GM23338 (cell line): ENCODE measurements at regions not wholly inside any gene's neighbourhood (a gene's known extent, or its start where the extent isn't known, plus 50 kb on each side); places are given as distances from the start of the nearest gene placed in this dataset.

ENCODE experiments used
- ATAC-seq: fragments of 200-7000 bp; cut with Tn5 transposase; 3 replicates; pipeline ENCODE4 v1.9.1; 2020
- DNase-seq: peaks from one replicate; pipeline ENCODE4 v3.0.0-alpha.2; 2015; ENCODE audit warnings: low spot score
- H2AFZ ChIP-seq: fragments of 200-600 bp; sonication (generic); 2 replicates; pipeline ENCODE4 v1.8.0; 2016; ENCODE audit warnings: antibody characterized with exemption, mild to moderate bottlenecking, moderate library complexity
- H3F3A ChIP-seq: fragments of 200-600 bp; sonication (generic); replicated peaks from 2 replicates; pipeline ENCODE4 v1.8.0; 2017; ENCODE audit warnings: antibody characterized with exemption, mixed run types, low read depth
- H3K27ac ChIP-seq: fragments of 200-600 bp; sonication (generic); 2 replicates; pipeline ENCODE4 v1.6.1; 2016; ENCODE audit warnings: low read depth
- H3K27me3 ChIP-seq: fragments of 200-600 bp; sonication (generic); 2 replicates; pipeline ENCODE4 v1.8.0; 2016; ENCODE audit warnings: mild to moderate bottlenecking, mixed run types, moderate library complexity; ENCODE audit not compliant: insufficient read depth
- H3K36me3 ChIP-seq: fragments of 200-600 bp; sonication (generic); 2 replicates; pipeline ENCODE4 v1.8.0; 2016; ENCODE audit warnings: mild to moderate bottlenecking; ENCODE audit not compliant: insufficient read depth
- H3K4me1 ChIP-seq: fragments of 200-600 bp; sonication (generic); 2 replicates; pipeline ENCODE4 v1.8.0; 2016; ENCODE audit warnings: mild to moderate bottlenecking, moderate library complexity; ENCODE audit not compliant: insufficient read depth
- H3K4me2 ChIP-seq: fragments of 200-600 bp; sonication (generic); 2 replicates; pipeline ENCODE4 v1.7.1; 2017; ENCODE audit warnings: mixed run types
- H3K4me3 ChIP-seq: fragments of 200-600 bp; sonication (generic); 2 replicates; pipeline ENCODE4 v1.6.1; 2016; ENCODE audit warnings: mixed run types
- H3K79me2 ChIP-seq: fragments of 200-600 bp; sonication (generic); replicated peaks from 2 replicates; pipeline ENCODE4 v1.8.0; 2017; ENCODE audit warnings: mild to moderate bottlenecking; ENCODE audit not compliant: insufficient read depth
- H3K9me2 ChIP-seq: fragments of 200-600 bp; sonication (generic); 2 replicates; pipeline ENCODE4 v1.8.0; 2017; ENCODE audit not compliant: insufficient read depth
- H4K20me1 ChIP-seq: fragments of 200-600 bp; sonication (generic); replicated peaks from 2 replicates; pipeline ENCODE4 v1.8.0; 2017; ENCODE audit warnings: mild to moderate bottlenecking; ENCODE audit not compliant: insufficient read depth
- H3K27ac Mint-ChIP-seq: 2 replicates; pipeline ENCODE4 v1.8.0; 2020; ENCODE audit warnings: inconsistent platforms, mild to moderate bottlenecking, moderate library complexity, mixed read lengths
- H3K27me3 Mint-ChIP-seq: 3 replicates; pipeline ENCODE4 v1.8.0; 2022; ENCODE audit warnings: low read depth, mild to moderate bottlenecking, moderate library complexity, mixed read lengths, inconsistent platforms; ENCODE audit not compliant: insufficient read depth, poor library complexity
- H3K36me3 Mint-ChIP-seq: 3 replicates; pipeline ENCODE4 v1.8.0; 2021; ENCODE audit warnings: low read depth, mild to moderate bottlenecking, inconsistent platforms, moderate library complexity, mixed read lengths
- H3K4me1 Mint-ChIP-seq: 3 replicates; pipeline ENCODE4 v1.8.0; 2020; ENCODE audit warnings: mild to moderate bottlenecking, inconsistent platforms, mixed read lengths
- H3K4me3 Mint-ChIP-seq: 3 replicates; pipeline ENCODE4 v1.8.0; 2021; ENCODE audit warnings: moderate library complexity, mild to moderate bottlenecking, inconsistent platforms, mixed read lengths
- H3K9me3 Mint-ChIP-seq: 3 replicates; pipeline ENCODE4 v1.8.0; 2020; ENCODE audit warnings: moderate library complexity, mild to moderate bottlenecking, inconsistent platforms, mixed read lengths
- CREB1 ChIP-seq: fragments of 250-450 bp; sonication (Bioruptor Pico); IDR thresholded peaks from 2 replicates; pipeline ENCODE4 v1.5.0; 2020; ENCODE audit warnings: low read depth, mild to moderate bottlenecking, moderate library complexity
- CTCF ChIP-seq, 2 experiments: fragments of 200-600 bp in 1 of 2; sonication (generic) in 1 of 2; conservative IDR thresholded peaks; 2 replicates each; pipeline versions ENCODE4 v1.5.1 to v1.6.1; 2016 to 2017; ENCODE audit warnings: antibody characterized with exemption in 2 of 2, low read depth in 2 of 2, mild to moderate bottlenecking in 2 of 2, moderate library complexity in 1 of 2
- ETS1 ChIP-seq: IDR thresholded peaks from 2 replicates; pipeline ENCODE4 v1.6.1; 2016; ENCODE audit warnings: antibody characterized with exemption
- EZH2 ChIP-seq: fragments of 200-600 bp; sonication (generic); IDR thresholded peaks from one replicate; pipeline ENCODE4 v1.8.0; 2017; ENCODE audit warnings: antibody characterized with exemption, mild to moderate bottlenecking, low read depth; ENCODE audit not compliant: unreplicated experiment
- EZH2phosphoT487 ChIP-seq: fragments of 200-600 bp; sonication (generic); IDR thresholded peaks from one replicate; pipeline ENCODE4 v1.8.1; 2018; ENCODE audit warnings: antibody characterized with exemption; ENCODE audit not compliant: unreplicated experiment
- JUNB ChIP-seq: IDR thresholded peaks from one replicate; pipeline ENCODE4 v1.6.1; 2016; ENCODE audit warnings: antibody characterized with exemption; ENCODE audit not compliant: unreplicated experiment
- NANOG ChIP-seq: IDR thresholded peaks from 2 replicates; pipeline ENCODE4 v1.6.1; 2016; ENCODE audit warnings: antibody characterized with exemption, borderline replicate concordance
- POLR2AphosphoS5 ChIP-seq: IDR thresholded peaks from 2 replicates; pipeline ENCODE4 v1.6.1; 2016; ENCODE audit warnings: antibody characterized with exemption, low read depth
- REST ChIP-seq: IDR thresholded peaks from one replicate; pipeline ENCODE4 v1.6.1; 2018; ENCODE audit warnings: antibody characterized with exemption; ENCODE audit not compliant: unreplicated experiment
- STAT1 ChIP-seq: IDR thresholded peaks from one replicate; pipeline ENCODE4 v1.6.1; 2016; ENCODE audit warnings: antibody characterized with exemption; ENCODE audit not compliant: unreplicated experiment
- ZNF114 ChIP-seq: fragments of 250-450 bp; sonication (Bioruptor Pico); IDR thresholded peaks from 2 replicates; pipeline ENCODE4 v1.5.0; 2020; ENCODE audit warnings: mild to moderate bottlenecking, moderate library complexity
- ZNF331 ChIP-seq: fragments of 250-450 bp; sonication (Bioruptor Pico); IDR thresholded peaks from 2 replicates; pipeline ENCODE4 v1.5.0; 2020; ENCODE audit warnings: low read depth, mild to moderate bottlenecking, moderate library complexity

- Histone ChIP-seq H3K27me3 (no peaks in the 10 kb centered on the region), H3K27ac (no peak overlapping the region), H3K36me3 (no peaks in the 10 kb centered on the region), H3K4me2 (no peak overlapping the region), H3K4me3 (no peak overlapping the region), H3F3A (no peaks in the 10 kb centered on the region), H4K20me1 (no peaks in the 10 kb centered on the region), H2AFZ (no peak overlapping the region), H3K79me2 (no peaks in the 10 kb centered on the region), H3K4me1 (no peaks in the 10 kb centered on the region), H3K9me2 (no peaks in the 10 kb centered on the region)
- H3K27ac Mint-ChIP-seq, result no peak overlapping the region
- H3K27me3 Mint-ChIP-seq, result peaks cover 6% of the 10 kb centered on the region
- TF ChIP-seq NANOG (no peak), REST (no peak), EZH2 (no peak), CREB1 (CRISPR knock-in tag) (no peak), CTCF (conservative IDR thresholded peaks at IDR 0.05; ENCODE audit: low read depth in 2 of 2) (no peak), ZNF331 (CRISPR knock-in tag) (no peak), EZH2phosphoT487 (no peak), POLR2AphosphoS5 (no peak), ETS1 (no peak), STAT1 (no peak), JUNB (no peak)
- DNase-seq (no peak), ATAC-seq (no peak)
- no peaks in the 10 kb centered on the region for H3K9me3 Mint-ChIP-seq
- H3K4me3 Mint-ChIP-seq, result no peak overlapping the region
- H3K4me1 Mint-ChIP-seq, result no peaks in the 10 kb centered on the region; the same call in 2 of the 3 replicates
- H3K36me3 Mint-ChIP-seq, result no peaks in the 10 kb centered on the region
Measured at GRCh38 chr1:30164693-30165092, 558.7 kb downstream of the MATN1 start.

- H3K27me3 Mint-ChIP-seq, result peaks cover 6% of the 10 kb centered on the region
- no peaks in the 10 kb centered on the region for H3F3A ChIP-seq
- H3K36me3 Mint-ChIP-seq, result no peaks in the 10 kb centered on the region
- H3K9me3 Mint-ChIP-seq, result no peaks in the 10 kb centered on the region
- DNase-seq (no peak), ATAC-seq (no peak)
- no peak overlapping the region for H3K27ac ChIP-seq
- no peaks in the 10 kb centered on the region for H4K20me1 ChIP-seq
- H3K9me2 ChIP-seq, result no peaks in the 10 kb centered on the region
- no peak overlapping the region for H3K4me3 ChIP-seq
- no peaks in the 10 kb centered on the region for H3K79me2 ChIP-seq
- no peak overlapping the region for H3K4me2 ChIP-seq
- peaks cover 10% of the 10 kb centered on the region; the same call in 2 of the 3 replicates for H3K4me1 Mint-ChIP-seq
- H3K27ac Mint-ChIP-seq, result no peak overlapping the region
- H3K36me3 ChIP-seq, result no peaks in the 10 kb centered on the region
- no peak overlapping the region for H2AFZ ChIP-seq
- H3K4me3 Mint-ChIP-seq, result no peak overlapping the region
- H3K27me3 ChIP-seq, result no peaks in the 10 kb centered on the region
- peaks cover 3% of the 10 kb centered on the region for H3K4me1 ChIP-seq
- TF ChIP-seq ZNF114 (CRISPR knock-in tag) (no peak), CREB1 (CRISPR knock-in tag) (no peak), EZH2phosphoT487 (no peak), STAT1 (no peak)
Measured at GRCh38 chr1:30162565-30162964, 560.8 kb downstream of the MATN1 start.
